Thyroid gland (tissue), 4 donors: ENCODE measurements at regions not wholly inside any gene's neighbourhood (a gene's known extent, or its start where the extent isn't known, plus 50 kb on each side); places are given as distances from the start of the nearest gene placed in this dataset.

Experiments used
- DNase-seq, 2 donors: peaks; one replicate each; pipeline ENCODE4 v3.0.0-alpha.2; 2019
- H3K27ac ChIP-seq, 3 donors: fragments of 200-600 bp; sonication (generic); 1 replicate in 2 of 3; 2 replicates in 1 of 3; pipeline ENCODE4 v1.5.1; 2016 to 2019; ENCODE audit warnings: mild to moderate bottlenecking in 1 of 3, moderate library complexity in 1 of 3
- H3K27me3 ChIP-seq: fragments of 200-600 bp; sonication (generic); one replicate; pipeline ENCODE4 v1.5.1; 2019
- H3K36me3 ChIP-seq, 2 donors: fragments of 200-600 bp; sonication (generic); one replicate each; pipeline ENCODE4 v1.5.1; 2016 to 2019
- H3K4me1 ChIP-seq, 2 donors: fragments of 200-600 bp; sonication (generic); one replicate each; pipeline ENCODE4 v1.5.1; 2017 to 2019
- H3K4me3 ChIP-seq, 3 donors: fragments of 200-600 bp; sonication (generic); replicated peaks in 1 of 3; 1 replicate in 2 of 3; 2 replicates in 1 of 3; pipeline ENCODE4 v1.5.1; 2016; ENCODE audit warnings: mild to moderate bottlenecking in 1 of 3
- H3K9me3 ChIP-seq: fragments of 200-600 bp; sonication (generic); one replicate; pipeline ENCODE4 v1.5.1; 2017
- CTCF ChIP-seq, 6 experiments: fragments of 200-600 bp in 3 of 6; fragments of 450-650 bp in 3 of 6; sonication (generic) in 3 of 6; IDR thresholded peaks; one replicate each; pipeline ENCODE4 v1.5.1; 2016 to 2019; ENCODE audit warnings: antibody characterized with exemption in 6 of 6, mild to moderate bottlenecking in 2 of 6, inconsistent platforms in 1 of 6, moderate library complexity in 1 of 6
- POLR2A ChIP-seq, 2 donors: fragments of 450-650 bp; IDR thresholded peaks; one replicate each; pipeline ENCODE4 v1.6.1; 2017; ENCODE audit warnings: antibody characterized with exemption in 2 of 2, mild to moderate bottlenecking in 2 of 2, moderate library complexity in 1 of 2
- WGBS, 2 donors: methylation state at CpG; one replicate each; pipeline ENCODE4 v1.1.5; 2017; 5-methylcytosine and 5-hydroxymethylcytosine counted together
- intact Hi-C: fragments of 100-400 bp; cut with DNase I; formaldehyde crosslinking; loops from one replicate; pipeline ENCODE4 v1.15.1; 2023

- no peak overlapping the region for H3K4me3 ChIP-seq
- no peaks in the 10 kb centered on the region for H3K27me3 ChIP-seq
- H3K4me1 ChIP-seq, result no peaks in the 10 kb centered on the region
- H3K36me3 ChIP-seq, result no peaks in the 10 kb centered on the region
- no peak overlapping the region for H3K27ac ChIP-seq
- intact Hi-C loops, result no loop called here
- TF ChIP-seq POLR2A (IDR thresholded peaks at IDR 0.05) (no peak), CTCF (IDR thresholded peaks at IDR 0.05) (no peak)
- no peak for DNase-seq
- H3K9me3 ChIP-seq, result no peaks in the 10 kb centered on the region
Measured at GRCh38 chr4:67054896-67055295, 490.4 kb downstream of the CENPC start.

- Histone ChIP-seq H3K36me3 (no peaks in the 10 kb centered on the region), H3K27ac (no peak overlapping the region), H3K9me3 (no peaks in the 10 kb centered on the region), H3K4me1 (no peaks in the 10 kb centered on the region), H3K27me3 (no peaks in the 10 kb centered on the region), H3K4me3 (no peak overlapping the region)
- 50 to 53% methylated on average over 10 of the region's 10 CpGs for WGBS, 2 donors
- no peak for TF ChIP-seq POLR2A (IDR thresholded peaks at IDR 0.05)
- TF ChIP-seq CTCF (IDR thresholded peaks at IDR 0.05), result no peak
- DNase-seq, result no peak
- intact Hi-C loops, result no loop called here
Measured at GRCh38 chr4:67052814-67053675, 492.3 kb downstream of the CENPC start.

GRCh38 chr4:67051000-67051789 is 494.1 kb downstream of the CENPC start:
- DNase-seq, result no peak
- TF ChIP-seq POLR2A (IDR thresholded peaks at IDR 0.05) (no peak), CTCF (IDR thresholded peaks at IDR 0.05) (no peak)
- Histone ChIP-seq H3K4me1 (no peaks in the 10 kb centered on the region), H3K27ac (no peak overlapping the region), H3K9me3 (no peaks in the 10 kb centered on the region), H3K4me3 (no peak overlapping the region), H3K36me3 (no peaks in the 10 kb centered on the region), H3K27me3 (no peaks in the 10 kb centered on the region)
- 65 to 77% methylated on average over 4 of the region's 4 CpGs for WGBS, 2 donors
- intact Hi-C loops, result no loop called here

DNA sequence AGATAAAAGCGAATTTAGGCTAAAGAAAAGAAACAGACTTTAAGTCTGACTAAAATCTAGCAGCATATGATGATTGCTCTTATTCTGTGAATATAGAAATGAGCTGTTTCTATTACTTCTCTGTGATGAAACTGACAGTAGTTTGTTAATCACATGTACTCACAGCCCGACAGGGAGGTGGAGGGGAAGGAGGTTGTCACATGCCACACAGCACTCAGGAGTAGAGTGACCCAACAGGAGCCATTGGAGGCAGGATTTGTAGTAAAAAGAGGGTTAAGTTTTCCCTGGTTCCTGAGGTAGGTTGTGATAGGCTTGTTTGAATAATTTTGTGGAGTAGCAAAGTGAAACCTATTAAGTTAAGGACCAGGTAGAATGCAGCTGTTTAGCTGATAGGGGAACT is 495.9 kb downstream of the CENPC start:
- no peaks in the 10 kb centered on the region for H3K36me3 ChIP-seq
- H3K9me3 ChIP-seq, result no peaks in the 10 kb centered on the region
- H3K4me3 ChIP-seq, result no peak overlapping the region
- H3K27me3 ChIP-seq, result no peaks in the 10 kb centered on the region
- intact Hi-C loops, result no loop called here
- TF ChIP-seq POLR2A (IDR thresholded peaks at IDR 0.05) (no peak), CTCF (IDR thresholded peaks at IDR 0.05) (no peak)
- DNase-seq, result no peak
- no peak overlapping the region for H3K27ac ChIP-seq
- no peaks in the 10 kb centered on the region for H3K4me1 ChIP-seq
- whole genome bisulfite sequencing, 2 donors, result 60 to 66% methylated on average over 2 of the region's 2 CpGs

GRCh38 chr4:67048530-67048929 is 496.8 kb downstream of the CENPC start:
- H3K27ac ChIP-seq, result no peak overlapping the region
- TF ChIP-seq CTCF (IDR thresholded peaks at IDR 0.05) (no peak), POLR2A (IDR thresholded peaks at IDR 0.05) (no peak)
- no peaks in the 10 kb centered on the region for H3K36me3 ChIP-seq
- intact Hi-C loops, result no loop called here
- no peak for DNase-seq
- no peak overlapping the region for H3K4me3 ChIP-seq
- no peaks in the 10 kb centered on the region for H3K9me3 ChIP-seq
- no peaks in the 10 kb centered on the region for H3K27me3 ChIP-seq
- H3K4me1 ChIP-seq, result no peaks in the 10 kb centered on the region
- WGBS, 2 donors, result 42 to 43% methylated on average over 2 of the region's 2 CpGs
